GM23338 (cell line): ENCODE measurements at regions not wholly inside any gene's neighbourhood (a gene's known extent, or its start where the extent isn't known, plus 50 kb on each side); places are given as distances from the start of the nearest gene placed in this dataset.
A peak's percentile ranks its signal among the peaks of the same experiment; 100 is the strongest.

Experiments
- ATAC-seq: fragments of 200-7000 bp; cut with Tn5 transposase; 3 replicates; pipeline ENCODE4 v1.9.1; 2020
- DNase-seq: peaks from one replicate; pipeline ENCODE4 v3.0.0-alpha.2; 2015; ENCODE audit warnings: low spot score
- H2AFZ ChIP-seq: fragments of 200-600 bp; sonication (generic); 2 replicates; pipeline ENCODE4 v1.8.0; 2016; ENCODE audit warnings: antibody characterized with exemption, mild to moderate bottlenecking, moderate library complexity
- H3F3A ChIP-seq: fragments of 200-600 bp; sonication (generic); replicated peaks from 2 replicates; pipeline ENCODE4 v1.8.0; 2017; ENCODE audit warnings: antibody characterized with exemption, mixed run types, low read depth
- H3K27ac ChIP-seq: fragments of 200-600 bp; sonication (generic); 2 replicates; pipeline ENCODE4 v1.6.1; 2016; ENCODE audit warnings: low read depth
- H3K27me3 ChIP-seq: fragments of 200-600 bp; sonication (generic); 2 replicates; pipeline ENCODE4 v1.8.0; 2016; ENCODE audit warnings: mild to moderate bottlenecking, mixed run types, moderate library complexity; ENCODE audit not compliant: insufficient read depth
- H3K36me3 ChIP-seq: fragments of 200-600 bp; sonication (generic); 2 replicates; pipeline ENCODE4 v1.8.0; 2016; ENCODE audit warnings: mild to moderate bottlenecking; ENCODE audit not compliant: insufficient read depth
- H3K4me1 ChIP-seq: fragments of 200-600 bp; sonication (generic); 2 replicates; pipeline ENCODE4 v1.8.0; 2016; ENCODE audit warnings: mild to moderate bottlenecking, moderate library complexity; ENCODE audit not compliant: insufficient read depth
- H3K4me2 ChIP-seq: fragments of 200-600 bp; sonication (generic); 2 replicates; pipeline ENCODE4 v1.7.1; 2017; ENCODE audit warnings: mixed run types
- H3K4me3 ChIP-seq: fragments of 200-600 bp; sonication (generic); 2 replicates; pipeline ENCODE4 v1.6.1; 2016; ENCODE audit warnings: mixed run types
- H3K79me2 ChIP-seq: fragments of 200-600 bp; sonication (generic); replicated peaks from 2 replicates; pipeline ENCODE4 v1.8.0; 2017; ENCODE audit warnings: mild to moderate bottlenecking; ENCODE audit not compliant: insufficient read depth
- H3K9me2 ChIP-seq: fragments of 200-600 bp; sonication (generic); 2 replicates; pipeline ENCODE4 v1.8.0; 2017; ENCODE audit not compliant: insufficient read depth
- H4K20me1 ChIP-seq: fragments of 200-600 bp; sonication (generic); replicated peaks from 2 replicates; pipeline ENCODE4 v1.8.0; 2017; ENCODE audit warnings: mild to moderate bottlenecking; ENCODE audit not compliant: insufficient read depth
- H3K27ac Mint-ChIP-seq: 2 replicates; pipeline ENCODE4 v1.8.0; 2020; ENCODE audit warnings: inconsistent platforms, mild to moderate bottlenecking, moderate library complexity, mixed read lengths
- H3K27me3 Mint-ChIP-seq: 3 replicates; pipeline ENCODE4 v1.8.0; 2022; ENCODE audit warnings: low read depth, mild to moderate bottlenecking, moderate library complexity, mixed read lengths, inconsistent platforms; ENCODE audit not compliant: insufficient read depth, poor library complexity
- H3K36me3 Mint-ChIP-seq: 3 replicates; pipeline ENCODE4 v1.8.0; 2021; ENCODE audit warnings: low read depth, mild to moderate bottlenecking, inconsistent platforms, moderate library complexity, mixed read lengths
- H3K4me1 Mint-ChIP-seq: 3 replicates; pipeline ENCODE4 v1.8.0; 2020; ENCODE audit warnings: mild to moderate bottlenecking, inconsistent platforms, mixed read lengths
- H3K4me3 Mint-ChIP-seq: 3 replicates; pipeline ENCODE4 v1.8.0; 2021; ENCODE audit warnings: moderate library complexity, mild to moderate bottlenecking, inconsistent platforms, mixed read lengths
- H3K9me3 Mint-ChIP-seq: 3 replicates; pipeline ENCODE4 v1.8.0; 2020; ENCODE audit warnings: moderate library complexity, mild to moderate bottlenecking, inconsistent platforms, mixed read lengths
- CREB1 ChIP-seq: fragments of 250-450 bp; sonication (Bioruptor Pico); IDR thresholded peaks from 2 replicates; pipeline ENCODE4 v1.5.0; 2020; ENCODE audit warnings: low read depth, mild to moderate bottlenecking, moderate library complexity
- EZH2 ChIP-seq: fragments of 200-600 bp; sonication (generic); IDR thresholded peaks from one replicate; pipeline ENCODE4 v1.8.0; 2017; ENCODE audit warnings: antibody characterized with exemption, mild to moderate bottlenecking, low read depth; ENCODE audit not compliant: unreplicated experiment
- EZH2phosphoT487 ChIP-seq: fragments of 200-600 bp; sonication (generic); IDR thresholded peaks from one replicate; pipeline ENCODE4 v1.8.1; 2018; ENCODE audit warnings: antibody characterized with exemption; ENCODE audit not compliant: unreplicated experiment
- JUNB ChIP-seq: IDR thresholded peaks from one replicate; pipeline ENCODE4 v1.6.1; 2016; ENCODE audit warnings: antibody characterized with exemption; ENCODE audit not compliant: unreplicated experiment
- NANOG ChIP-seq: IDR thresholded peaks from 2 replicates; pipeline ENCODE4 v1.6.1; 2016; ENCODE audit warnings: antibody characterized with exemption, borderline replicate concordance
- POLR2AphosphoS5 ChIP-seq: IDR thresholded peaks from 2 replicates; pipeline ENCODE4 v1.6.1; 2016; ENCODE audit warnings: antibody characterized with exemption, low read depth
- REST ChIP-seq: IDR thresholded peaks from one replicate; pipeline ENCODE4 v1.6.1; 2018; ENCODE audit warnings: antibody characterized with exemption; ENCODE audit not compliant: unreplicated experiment
- STAT1 ChIP-seq: IDR thresholded peaks from one replicate; pipeline ENCODE4 v1.6.1; 2016; ENCODE audit warnings: antibody characterized with exemption; ENCODE audit not compliant: unreplicated experiment
- ZNF114 ChIP-seq: fragments of 250-450 bp; sonication (Bioruptor Pico); IDR thresholded peaks from 2 replicates; pipeline ENCODE4 v1.5.0; 2020; ENCODE audit warnings: mild to moderate bottlenecking, moderate library complexity
- ZNF331 ChIP-seq: fragments of 250-450 bp; sonication (Bioruptor Pico); IDR thresholded peaks from 2 replicates; pipeline ENCODE4 v1.5.0; 2020; ENCODE audit warnings: low read depth, mild to moderate bottlenecking, moderate library complexity
- ZNF462 ChIP-seq: fragments of 250-450 bp; sonication (Bioruptor Pico); IDR thresholded peaks from 2 replicates; pipeline ENCODE4 v1.5.0; 2020; ENCODE audit warnings: mild to moderate bottlenecking, moderate library complexity
- TF ChIP-seq, protein P1 (sequence below), 2 experiments: fragments of 200-600 bp in 1 of 2; sonication (generic) in 1 of 2; conservative IDR thresholded peaks; 2 replicates each; pipeline versions ENCODE4 v1.5.1 to v1.6.1; 2016 to 2017; ENCODE audit warnings: antibody characterized with exemption in 2 of 2, low read depth in 2 of 2, mild to moderate bottlenecking in 2 of 2, moderate library complexity in 1 of 2
- TF ChIP-seq, protein P2 (sequence below): IDR thresholded peaks from 2 replicates; pipeline ENCODE4 v1.6.1; 2016; ENCODE audit warnings: antibody characterized with exemption

- H4K20me1 ChIP-seq, result no peaks in the 10 kb centered on the region
- H3K79me2 ChIP-seq, result no peaks in the 10 kb centered on the region
- no peaks in the 10 kb centered on the region for H3K36me3 ChIP-seq
- no peaks in the 10 kb centered on the region for H3K9me2 ChIP-seq
- H2AFZ ChIP-seq, result peak overlapping the region; percentile 80; the same call in 1 of the 2 replicates
- H3K27me3 ChIP-seq, result no peaks in the 10 kb centered on the region
- H3K4me1 ChIP-seq, result peaks cover 34% of the 10 kb centered on the region
- no peak overlapping the region for H3K27ac ChIP-seq
- TF ChIP-seq POLR2AphosphoS5 (no peak), EZH2phosphoT487 (no peak), EZH2 (no peak), JUNB (no peak), REST (no peak), ZNF331 (CRISPR knock-in tag) (no peak), STAT1 (no peak), NANOG (no peak), ZNF114 (CRISPR knock-in tag) (no peak), CREB1 (CRISPR knock-in tag) (no peak), ZNF462 (CRISPR knock-in tag) (no peak)
- TF ChIP-seq, protein P1, sequence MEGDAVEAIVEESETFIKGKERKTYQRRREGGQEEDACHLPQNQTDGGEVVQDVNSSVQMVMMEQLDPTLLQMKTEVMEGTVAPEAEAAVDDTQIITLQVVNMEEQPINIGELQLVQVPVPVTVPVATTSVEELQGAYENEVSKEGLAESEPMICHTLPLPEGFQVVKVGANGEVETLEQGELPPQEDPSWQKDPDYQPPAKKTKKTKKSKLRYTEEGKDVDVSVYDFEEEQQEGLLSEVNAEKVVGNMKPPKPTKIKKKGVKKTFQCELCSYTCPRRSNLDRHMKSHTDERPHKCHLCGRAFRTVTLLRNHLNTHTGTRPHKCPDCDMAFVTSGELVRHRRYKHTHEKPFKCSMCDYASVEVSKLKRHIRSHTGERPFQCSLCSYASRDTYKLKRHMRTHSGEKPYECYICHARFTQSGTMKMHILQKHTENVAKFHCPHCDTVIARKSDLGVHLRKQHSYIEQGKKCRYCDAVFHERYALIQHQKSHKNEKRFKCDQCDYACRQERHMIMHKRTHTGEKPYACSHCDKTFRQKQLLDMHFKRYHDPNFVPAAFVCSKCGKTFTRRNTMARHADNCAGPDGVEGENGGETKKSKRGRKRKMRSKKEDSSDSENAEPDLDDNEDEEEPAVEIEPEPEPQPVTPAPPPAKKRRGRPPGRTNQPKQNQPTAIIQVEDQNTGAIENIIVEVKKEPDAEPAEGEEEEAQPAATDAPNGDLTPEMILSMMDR (conservative IDR thresholded peaks at IDR 0.05; ENCODE audit: low read depth in 2 of 2), result no peak
- TF ChIP-seq, protein P2, sequence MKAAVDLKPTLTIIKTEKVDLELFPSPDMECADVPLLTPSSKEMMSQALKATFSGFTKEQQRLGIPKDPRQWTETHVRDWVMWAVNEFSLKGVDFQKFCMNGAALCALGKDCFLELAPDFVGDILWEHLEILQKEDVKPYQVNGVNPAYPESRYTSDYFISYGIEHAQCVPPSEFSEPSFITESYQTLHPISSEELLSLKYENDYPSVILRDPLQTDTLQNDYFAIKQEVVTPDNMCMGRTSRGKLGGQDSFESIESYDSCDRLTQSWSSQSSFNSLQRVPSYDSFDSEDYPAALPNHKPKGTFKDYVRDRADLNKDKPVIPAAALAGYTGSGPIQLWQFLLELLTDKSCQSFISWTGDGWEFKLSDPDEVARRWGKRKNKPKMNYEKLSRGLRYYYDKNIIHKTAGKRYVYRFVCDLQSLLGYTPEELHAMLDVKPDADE, result no peak
- Mint-ChIP-seq H3K9me3 (no peaks in the 10 kb centered on the region; the same call in 2 of the 3 replicates), H3K36me3 (no peaks in the 10 kb centered on the region), H3K27me3 (no peaks in the 10 kb centered on the region), H3K4me3 (no peak overlapping the region), H3K4me1 (peaks cover 33% of the 10 kb centered on the region), H3K27ac (no peak overlapping the region)
- peak; percentile 52 for DNase-seq
- H3K4me3 ChIP-seq, result no peak overlapping the region
- H3K4me2 ChIP-seq, result peak overlapping the region; percentile 35; the same call in 1 of the 2 replicates
- H3F3A ChIP-seq, result no peaks in the 10 kb centered on the region
- ATAC-seq, result peak; percentile 88
Measured at GRCh38 chr3:66552846-66553245, 52.0 kb upstream of the LRIG1 start.
